ENCODE measurements at regions not wholly inside any gene's neighbourhood (a gene's known extent, or its start where the extent isn't known, plus 50 kb on each side); places are given as distances from the start of the nearest gene placed in this dataset.
A peak's percentile ranks its signal among the peaks of the same experiment; 100 is the strongest.

DNA sequence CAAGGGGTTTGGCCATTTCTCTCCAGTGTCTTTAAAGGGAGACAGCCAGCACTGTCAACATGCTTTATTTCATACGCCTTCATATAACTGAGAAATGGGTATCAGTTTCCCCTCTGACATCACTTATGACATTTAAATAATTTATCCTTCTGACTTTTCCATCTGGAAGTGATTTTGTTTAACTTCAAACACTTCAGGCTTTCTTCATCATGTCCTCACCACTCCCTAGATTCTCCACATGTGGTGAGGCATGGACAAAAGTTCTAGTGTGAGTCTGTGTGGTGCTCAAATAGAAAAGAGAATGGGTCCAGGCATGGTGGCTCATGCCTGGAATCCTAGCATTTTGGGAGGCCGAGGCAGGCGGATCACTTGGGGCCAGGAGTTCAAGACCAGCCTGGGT is 158.6 kb downstream of the TXNL1 start:
- FAIRE-seq: no peak
- Histone ChIP-seq H2AFZ (ENCODE audit: low read depth, low read length) (no peak overlapping the region), H3K27me3 (ENCODE audit: insufficient read depth, low read length) (no peaks in the 10 kb centered on the region), H3K4me3 (ENCODE audit: insufficient read depth, low read depth, low read length) (no peak overlapping the region), H3K9me3 (ENCODE audit: insufficient read depth, low read depth, low read length) (no peaks in the 10 kb centered on the region), H3K27ac (ENCODE audit: low read depth, low read length) (no peak overlapping the region), H3K79me2 (ENCODE audit: insufficient read depth, low read length) (no peaks in the 10 kb centered on the region), H3K9ac (ENCODE audit: low read length) (no peak overlapping the region), H3K4me2 (ENCODE audit: low read length) (no peak overlapping the region), H3K36me3 (ENCODE audit: insufficient read depth, low read length) (no peaks in the 10 kb centered on the region), H4K20me1 (ENCODE audit: insufficient read depth, low read length) (no peaks in the 10 kb centered on the region), H3K4me1 (ENCODE audit: insufficient read depth, low read length) (no peaks in the 10 kb centered on the region)
- Mint-ChIP-seq H3K4me1 (ENCODE audit: low read depth, unreplicated experiment) (no peaks in the 10 kb centered on the region), H3K36me3 (ENCODE audit: low read depth, unreplicated experiment) (no peaks in the 10 kb centered on the region), H3K27ac (ENCODE audit: unreplicated experiment) (no peak overlapping the region), H3K27me3 (ENCODE audit: low read depth, unreplicated experiment) (peaks cover 1% of the 10 kb centered on the region), H3K9me3 (ENCODE audit: unreplicated experiment) (peaks cover 2% of the 10 kb centered on the region), H3K4me3 (ENCODE audit: unreplicated experiment) (no peak overlapping the region)
- no peak for DNase-seq (ENCODE audit: low read depth)
- TF ChIP-seq EZH2 (IDR thresholded peaks at IDR 0.05; ENCODE audit: insufficient read depth, low read length): no peak
- TF ChIP-seq, protein P1, sequence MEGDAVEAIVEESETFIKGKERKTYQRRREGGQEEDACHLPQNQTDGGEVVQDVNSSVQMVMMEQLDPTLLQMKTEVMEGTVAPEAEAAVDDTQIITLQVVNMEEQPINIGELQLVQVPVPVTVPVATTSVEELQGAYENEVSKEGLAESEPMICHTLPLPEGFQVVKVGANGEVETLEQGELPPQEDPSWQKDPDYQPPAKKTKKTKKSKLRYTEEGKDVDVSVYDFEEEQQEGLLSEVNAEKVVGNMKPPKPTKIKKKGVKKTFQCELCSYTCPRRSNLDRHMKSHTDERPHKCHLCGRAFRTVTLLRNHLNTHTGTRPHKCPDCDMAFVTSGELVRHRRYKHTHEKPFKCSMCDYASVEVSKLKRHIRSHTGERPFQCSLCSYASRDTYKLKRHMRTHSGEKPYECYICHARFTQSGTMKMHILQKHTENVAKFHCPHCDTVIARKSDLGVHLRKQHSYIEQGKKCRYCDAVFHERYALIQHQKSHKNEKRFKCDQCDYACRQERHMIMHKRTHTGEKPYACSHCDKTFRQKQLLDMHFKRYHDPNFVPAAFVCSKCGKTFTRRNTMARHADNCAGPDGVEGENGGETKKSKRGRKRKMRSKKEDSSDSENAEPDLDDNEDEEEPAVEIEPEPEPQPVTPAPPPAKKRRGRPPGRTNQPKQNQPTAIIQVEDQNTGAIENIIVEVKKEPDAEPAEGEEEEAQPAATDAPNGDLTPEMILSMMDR (IDR thresholded peaks at IDR 0.05; ENCODE audit: insufficient read depth, low read depth, low read length): no peak

DNA sequence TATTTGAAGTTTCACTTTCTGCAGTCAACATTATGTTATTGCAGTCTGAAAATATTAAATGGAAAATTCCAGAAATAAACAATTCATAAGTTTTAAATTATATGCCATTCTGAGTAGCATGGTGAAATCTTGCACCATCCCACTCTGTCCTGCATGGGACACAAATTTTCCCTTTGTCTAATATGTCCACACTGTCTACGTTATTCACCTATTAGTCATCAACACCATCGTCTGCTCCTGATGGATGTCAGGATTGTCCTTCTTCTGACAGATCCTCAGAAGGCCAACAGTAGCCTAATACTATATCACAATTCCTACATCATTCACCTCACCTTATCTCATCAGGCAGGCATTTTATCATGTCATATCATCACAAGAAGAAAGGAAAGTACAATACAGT is 163.1 kb downstream of the TXNL1 start:
- Histone ChIP-seq H2AFZ (ENCODE audit: low read depth, low read length) (no peak overlapping the region), H4K20me1 (ENCODE audit: insufficient read depth, low read length) (no peaks in the 10 kb centered on the region), H3K4me2 (ENCODE audit: low read length) (no peak overlapping the region), H3K79me2 (ENCODE audit: insufficient read depth, low read length) (no peaks in the 10 kb centered on the region), H3K27ac (ENCODE audit: low read depth, low read length) (no peak overlapping the region), H3K9me3 (ENCODE audit: insufficient read depth, low read depth, low read length) (no peaks in the 10 kb centered on the region), H3K4me3 (ENCODE audit: insufficient read depth, low read depth, low read length) (no peak overlapping the region), H3K9ac (ENCODE audit: low read length) (no peak overlapping the region), H3K36me3 (ENCODE audit: insufficient read depth, low read length) (no peaks in the 10 kb centered on the region), H3K4me1 (ENCODE audit: insufficient read depth, low read length) (no peaks in the 10 kb centered on the region), H3K27me3 (ENCODE audit: insufficient read depth, low read length) (no peaks in the 10 kb centered on the region)
- Mint-ChIP-seq H3K4me1 (ENCODE audit: low read depth, unreplicated experiment) (no peaks in the 10 kb centered on the region), H3K4me3 (ENCODE audit: unreplicated experiment) (no peak overlapping the region), H3K36me3 (ENCODE audit: low read depth, unreplicated experiment) (no peaks in the 10 kb centered on the region), H3K9me3 (ENCODE audit: unreplicated experiment) (no peaks in the 10 kb centered on the region), H3K27me3 (ENCODE audit: low read depth, unreplicated experiment) (no peaks in the 10 kb centered on the region), H3K27ac (ENCODE audit: unreplicated experiment) (peak overlapping the region; percentile 64)
- DNase-seq (ENCODE audit: low read depth) (peak; percentile 25), FAIRE-seq (no peak)
- TF ChIP-seq, protein P1 (IDR thresholded peaks at IDR 0.05; ENCODE audit: insufficient read depth, low read depth, low read length): no peak
- no peak for TF ChIP-seq EZH2 (IDR thresholded peaks at IDR 0.05; ENCODE audit: insufficient read depth, low read length)

DNA sequence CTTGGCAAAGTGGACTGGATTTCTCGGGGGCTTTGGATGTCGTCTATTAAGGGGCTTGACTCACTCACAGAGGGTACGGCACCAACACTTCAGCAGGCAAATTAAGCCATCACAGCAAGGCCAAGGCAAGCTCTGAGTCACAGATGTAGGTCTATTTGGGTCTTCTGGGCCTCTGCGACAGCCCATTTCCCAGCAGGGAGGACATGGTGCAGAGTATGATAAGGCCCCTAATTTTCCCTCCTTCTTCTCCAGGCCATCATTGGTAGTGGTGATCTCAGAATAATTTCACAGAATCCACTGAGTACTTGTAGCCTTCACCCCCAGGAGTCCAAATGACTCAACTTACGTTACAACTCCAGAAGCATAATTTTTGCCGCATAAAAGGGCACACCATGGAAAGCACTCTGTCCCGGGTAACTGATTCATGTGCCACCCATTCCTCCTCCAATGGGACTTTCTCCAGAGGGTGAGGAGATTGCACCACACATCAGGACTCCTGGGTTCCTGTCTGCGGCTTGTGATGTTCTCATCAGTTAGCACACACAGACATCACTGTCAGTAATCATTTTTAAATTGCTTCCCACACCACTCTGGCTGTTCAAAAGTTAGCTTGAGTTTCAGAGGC is 164.9 kb downstream of the TXNL1 start:
- Histone ChIP-seq H3K4me3 (ENCODE audit: insufficient read depth, low read depth, low read length) (no peak overlapping the region), H3K9me3 (ENCODE audit: insufficient read depth, low read depth, low read length) (no peaks in the 10 kb centered on the region), H3K9ac (ENCODE audit: low read length) (no peak overlapping the region), H3K4me1 (ENCODE audit: insufficient read depth, low read length) (no peaks in the 10 kb centered on the region), H3K36me3 (ENCODE audit: insufficient read depth, low read length) (no peaks in the 10 kb centered on the region), H3K4me2 (ENCODE audit: low read length) (no peak overlapping the region), H3K27ac (ENCODE audit: low read depth, low read length) (no peak overlapping the region), H4K20me1 (ENCODE audit: insufficient read depth, low read length) (no peaks in the 10 kb centered on the region), H3K27me3 (ENCODE audit: insufficient read depth, low read length) (no peaks in the 10 kb centered on the region), H3K79me2 (ENCODE audit: insufficient read depth, low read length) (no peaks in the 10 kb centered on the region), H2AFZ (ENCODE audit: low read depth, low read length) (no peak overlapping the region)
- FAIRE-seq (no peak), DNase-seq (ENCODE audit: low read depth) (no peak)
- H3K4me3 Mint-ChIP-seq (ENCODE audit: unreplicated experiment): no peak overlapping the region
- no peak overlapping the region for H3K27ac Mint-ChIP-seq (ENCODE audit: unreplicated experiment)
- H3K27me3 Mint-ChIP-seq (ENCODE audit: low read depth, unreplicated experiment): no peaks in the 10 kb centered on the region
- H3K36me3 Mint-ChIP-seq (ENCODE audit: low read depth, unreplicated experiment): no peaks in the 10 kb centered on the region
- peaks cover 3% of the 10 kb centered on the region for H3K4me1 Mint-ChIP-seq (ENCODE audit: low read depth, unreplicated experiment)
- TF ChIP-seq EZH2 (IDR thresholded peaks at IDR 0.05; ENCODE audit: insufficient read depth, low read length): no peak
- TF ChIP-seq, protein P1 (IDR thresholded peaks at IDR 0.05; ENCODE audit: insufficient read depth, low read depth, low read length): no peak
- no peaks in the 10 kb centered on the region for H3K9me3 Mint-ChIP-seq (ENCODE audit: unreplicated experiment)
